Left lung (tissue), 4 donors: ENCODE measurements at regions not wholly inside any gene's neighbourhood (a gene's known extent, or its start where the extent isn't known, plus 50 kb on each side); places are given as distances from the start of the nearest gene placed in this dataset.
"Not testable (repeated sequence)": the region's sequence is repeated elsewhere in the genome, so short reads cannot be mapped to it uniquely, and the experiment has no call there.

Experiments
- ATAC-seq: fragments of 200-7000 bp; cut with Tn5 transposase; one replicate; pipeline ENCODE4 v1.9.1; 2020; ENCODE audit warnings: moderate library complexity
- DNase-seq, 4 donors: peaks; one replicate each; pipeline ENCODE4 v3.0.0-alpha.2; 2013 to 2020
- H3K27ac ChIP-seq, 2 donors: fragments of 200-600 bp; sonication (generic) in 1 of 2; one replicate each; pipeline versions ENCODE4 v1.5.0 to v1.8.0; 2020 to 2021
- H3K27me3 ChIP-seq, 2 donors: fragments of 200-600 bp; sonication (generic) in 1 of 2; one replicate each; pipeline versions ENCODE4 v1.5.0 to v1.8.0; 2020 to 2021
- H3K36me3 ChIP-seq, 2 donors: fragments of 200-600 bp; sonication (generic) in 1 of 2; one replicate each; pipeline versions ENCODE4 v1.5.0 to v1.8.0; 2020 to 2021
- H3K4me1 ChIP-seq, 2 donors: fragments of 200-600 bp; one replicate each; pipeline ENCODE4 v1.8.0; 2021
- H3K4me3 ChIP-seq, 2 donors: fragments of 200-600 bp; sonication (generic) in 1 of 2; one replicate each; pipeline versions ENCODE4 v1.5.0 to v1.8.0; 2020 to 2021; ENCODE audit warnings: mild to moderate bottlenecking in 1 of 2
- H3K9me3 ChIP-seq, 2 donors: fragments of 200-600 bp; sonication (generic) in 1 of 2; one replicate each; pipeline versions ENCODE4 v1.5.0 to v1.8.0; 2020 to 2021
- CTCF ChIP-seq, 2 donors: fragments of 200-600 bp; sonication (generic) in 1 of 2; IDR thresholded peaks; one replicate each; pipeline versions ENCODE4 v1.5.0 to v1.8.0; 2021; ENCODE audit warnings: antibody characterized with exemption in 2 of 2
- intact Hi-C, 2 donors: fragments of 100-400 bp; cut with DNase I; formaldehyde crosslinking; loops; one replicate each; pipeline versions ENCODE4 v1.11.2 to v1.14.2; 2022
- donor health status: DM: no; HTN: yes; CAD: no.
- donor health status: DM: no; HTN: no; CAD: no.

GRCh38 chr10:93127642-93128215, 54.0 kb downstream of the CYP26A1 start:
- H3K27me3 ChIP-seq = not testable (repeated sequence)

GRCh38 chr10:93131986-93132385, 58.3 kb downstream of the CYP26A1 start:
- Histone ChIP-seq H3K36me3 (no peaks in the 10 kb centered on the region), H3K27ac (no peak overlapping the region), H3K27me3 (no peaks in the 10 kb centered on the region), H3K9me3 (peaks cover 0 to 15% of the 10 kb centered on the region in 2 donors), H3K4me1 (no peaks in the 10 kb centered on the region), H3K4me3 (no peak overlapping the region)
- DNase-seq = no peak
- no peak for TF ChIP-seq CTCF (IDR thresholded peaks at IDR 0.05)
- intact Hi-C loops = no loop called here
- ATAC-seq = no peak

More at GRCh38 chr10:93127642-93128215, 54.0 kb downstream of the CYP26A1 start:
- H3K4me3 ChIP-seq, H3K36me3 ChIP-seq, ATAC-seq, H3K4me1 ChIP-seq, H3K27ac ChIP-seq, intact Hi-C loops: not testable (repeated sequence)
- H3K9me3 ChIP-seq = peaks cover 0 to 31% of the 10 kb centered on the region in 2 donors
- DNase-seq = peak in 1 of 4 donors; percentile 5

GRCh38 chr10:93138113-93138870, 64.6 kb downstream of the CYP26A1 start:
- no peak for TF ChIP-seq CTCF (IDR thresholded peaks at IDR 0.05)
- intact Hi-C loops = no loop called here
- no peak for ATAC-seq

GRCh38 chr10:93139059-93139655, 65.5 kb downstream of the CYP26A1 start:
- TF ChIP-seq CTCF (IDR thresholded peaks at IDR 0.05) = no peak
- peaks cover 0 to 5% of the 10 kb centered on the region in 2 donors for H3K27me3 ChIP-seq
- no peak overlapping the region for H3K27ac ChIP-seq
- DNase-seq (no peak), ATAC-seq (peak; percentile 33)
- H3K4me3 ChIP-seq = no peak overlapping the region
- intact Hi-C loops = no loop called here
- no peaks in the 10 kb centered on the region for H3K9me3 ChIP-seq
- no peaks in the 10 kb centered on the region for H3K4me1 ChIP-seq
- no peaks in the 10 kb centered on the region for H3K36me3 ChIP-seq

More at GRCh38 chr10:93138113-93138870, 64.6 kb downstream of the CYP26A1 start:
- H3K27ac ChIP-seq = no peak overlapping the region
- no peak for DNase-seq
- no peaks in the 10 kb centered on the region for H3K4me1 ChIP-seq
- H3K4me3 ChIP-seq = no peak overlapping the region
- peaks cover 0 to 4% of the 10 kb centered on the region in 2 donors for H3K27me3 ChIP-seq
- H3K9me3 ChIP-seq = no peaks in the 10 kb centered on the region
- H3K36me3 ChIP-seq = no peaks in the 10 kb centered on the region

- no peak overlapping the region for H3K4me3 ChIP-seq
- DNase-seq (no peak), ATAC-seq (no peak)
- no peak overlapping the region for H3K27ac ChIP-seq
- intact Hi-C loops = no loop called here
- TF ChIP-seq CTCF (IDR thresholded peaks at IDR 0.05) = no peak
- peaks cover 0 to 5% of the 10 kb centered on the region in 2 donors for H3K27me3 ChIP-seq
- H3K4me1 ChIP-seq = no peaks in the 10 kb centered on the region
- no peaks in the 10 kb centered on the region for H3K36me3 ChIP-seq
- H3K9me3 ChIP-seq = no peaks in the 10 kb centered on the region
These were observed 68.8 kb downstream of the CYP26A1 start for GRCh38 chr10:93142534-93142933.
